GM19023 (cell line): ENCODE measurements at regions not wholly inside any gene's neighbourhood (a gene's known extent, or its start where the extent isn't known, plus 50 kb on each side); places are given as distances from the start of the nearest gene placed in this dataset.
"Not testable (repeated sequence)": the region's sequence is repeated elsewhere in the genome, so short reads cannot be mapped to it uniquely, and the experiment has no call there.

Experiments used
- ATAC-seq: cut with Tn5 transposase; IDR thresholded peaks from one replicate; pipeline ENCODE4 v1.9.1; 2021; ENCODE audit warnings: mild to moderate bottlenecking, moderate library complexity; ENCODE audit not compliant: unreplicated experiment

- no peak for ATAC-seq
These were observed 141.4 kb upstream of the TBX18 start for GRCh38 chr6:84905823-84906222.

- ATAC-seq: no peak
These were observed 138.0 kb upstream of the TBX18 start for GRCh38 chr6:84902354-84902928.

- ATAC-seq: no peak
These were observed 133.7 kb upstream of the TBX18 start for GRCh38 chr6:84897988-84898594.

GRCh38 chr6:84897011-84897410 is 132.6 kb upstream of the TBX18 start:
- ATAC-seq: no peak

GRCh38 chr6:84892671-84893070 is 128.3 kb upstream of the TBX18 start:
- no peak for ATAC-seq

GRCh38 chr6:84882768-84883766 is 118.7 kb upstream of the TBX18 start:
- no peak for ATAC-seq

GRCh38 chr6:84879385-84879784 is 115.0 kb upstream of the TBX18 start:
- not testable (repeated sequence) for ATAC-seq

GRCh38 chr6:84877515-84878210 is 113.3 kb upstream of the TBX18 start:
- no peak for ATAC-seq

- no peak for ATAC-seq
These were observed 112.5 kb upstream of the TBX18 start for GRCh38 chr6:84876723-84877514.

GRCh38 chr6:84872996-84873723 is 108.8 kb upstream of the TBX18 start:
- no peak for ATAC-seq

- ATAC-seq: no peak
These were observed 107.5 kb upstream of the TBX18 start for GRCh38 chr6:84871925-84872324.

- no peak for ATAC-seq
These were observed 106.3 kb upstream of the TBX18 start for GRCh38 chr6:84870672-84871071.

- no peak for ATAC-seq
These were observed 103.8 kb upstream of the TBX18 start for GRCh38 chr6:84868149-84868548.

GRCh38 chr6:84867521-84867920 is 103.1 kb upstream of the TBX18 start:
- no peak for ATAC-seq

- no peak for ATAC-seq
These were observed 102.3 kb upstream of the TBX18 start for GRCh38 chr6:84866715-84867114.

- ATAC-seq: not testable (repeated sequence)
These were observed 101.0 kb upstream of the TBX18 start for GRCh38 chr6:84865372-84865771.

GRCh38 chr6:84862843-84863242 is 98.4 kb upstream of the TBX18 start:
- no peak for ATAC-seq

GRCh38 chr6:84860920-84861319 is 96.5 kb upstream of the TBX18 start:
- no peak for ATAC-seq

- no peak for ATAC-seq
These were observed 96.1 kb upstream of the TBX18 start for GRCh38 chr6:84860509-84860908.
